ENCODE measurements at regions not wholly inside any gene's neighbourhood (a gene's known extent, or its start where the extent isn't known, plus 50 kb on each side); places are given as distances from the start of the nearest gene placed in this dataset.

DNA sequence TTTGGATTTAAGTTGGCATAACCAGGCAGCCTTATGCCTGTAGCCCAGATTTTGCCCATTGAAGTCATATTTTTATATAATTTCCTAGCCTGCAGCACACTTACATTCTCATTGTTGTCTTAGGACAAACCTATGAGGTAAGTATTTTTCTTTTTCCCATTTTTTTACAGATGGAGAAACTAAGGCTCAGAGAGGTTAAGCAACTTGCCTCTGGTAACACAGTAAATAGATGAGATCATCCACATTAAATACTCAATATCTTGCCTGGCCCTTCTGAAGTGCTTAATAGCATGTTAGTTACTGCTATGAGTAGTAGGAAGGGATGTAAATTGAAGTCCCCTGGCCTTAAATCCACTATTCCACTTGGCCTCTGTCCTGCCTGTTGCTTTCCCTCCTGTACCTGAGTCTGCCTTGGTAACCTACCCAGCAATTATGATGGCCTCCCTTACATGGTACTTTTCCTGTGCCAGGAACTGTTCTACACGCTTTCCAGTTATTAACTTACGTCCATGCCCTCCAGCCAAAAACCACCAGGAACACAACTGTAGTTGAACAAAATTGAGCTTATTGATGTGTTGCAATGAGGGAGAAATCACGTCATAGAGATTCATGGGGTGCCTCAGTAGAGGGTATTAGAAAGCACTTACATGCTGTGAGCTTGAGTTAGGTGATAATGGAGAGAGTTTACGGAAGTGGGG is 111.6 kb upstream of the FGGY start:
- TF ChIP-seq, protein P1, sequence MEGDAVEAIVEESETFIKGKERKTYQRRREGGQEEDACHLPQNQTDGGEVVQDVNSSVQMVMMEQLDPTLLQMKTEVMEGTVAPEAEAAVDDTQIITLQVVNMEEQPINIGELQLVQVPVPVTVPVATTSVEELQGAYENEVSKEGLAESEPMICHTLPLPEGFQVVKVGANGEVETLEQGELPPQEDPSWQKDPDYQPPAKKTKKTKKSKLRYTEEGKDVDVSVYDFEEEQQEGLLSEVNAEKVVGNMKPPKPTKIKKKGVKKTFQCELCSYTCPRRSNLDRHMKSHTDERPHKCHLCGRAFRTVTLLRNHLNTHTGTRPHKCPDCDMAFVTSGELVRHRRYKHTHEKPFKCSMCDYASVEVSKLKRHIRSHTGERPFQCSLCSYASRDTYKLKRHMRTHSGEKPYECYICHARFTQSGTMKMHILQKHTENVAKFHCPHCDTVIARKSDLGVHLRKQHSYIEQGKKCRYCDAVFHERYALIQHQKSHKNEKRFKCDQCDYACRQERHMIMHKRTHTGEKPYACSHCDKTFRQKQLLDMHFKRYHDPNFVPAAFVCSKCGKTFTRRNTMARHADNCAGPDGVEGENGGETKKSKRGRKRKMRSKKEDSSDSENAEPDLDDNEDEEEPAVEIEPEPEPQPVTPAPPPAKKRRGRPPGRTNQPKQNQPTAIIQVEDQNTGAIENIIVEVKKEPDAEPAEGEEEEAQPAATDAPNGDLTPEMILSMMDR (IDR thresholded peaks at IDR 0.05) = no peak
- no peak for TF ChIP-seq SIN3A (IDR thresholded peaks at IDR 0.05; ENCODE audit: borderline replicate concordance, insufficient read depth, low read depth, low read length)
